K562 (cell line): ENCODE measurements at regions not wholly inside any gene's neighbourhood (a gene's known extent, or its start where the extent isn't known, plus 50 kb on each side); places are given as distances from the start of the nearest gene placed in this dataset.
"Not testable (repeated sequence)": the region's sequence is repeated elsewhere in the genome, so short reads cannot be mapped to it uniquely, and the experiment has no call there.

Source experiments
- ATAC-seq: fragments of 200-7000 bp; cut with Tn5 transposase; 3 replicates; pipeline ENCODE4 v1.9.1; 2020; ENCODE audit warnings: moderate library complexity
- BruUV-seq: library from RNA; stranded (reverse); fragments of 400-500 nt; replicated peaks from 2 replicates; lab custom pipeline; 2021; lab: Mats Ljungman, UMichigan
- CTCF ChIA-PET: fragments of 300-600 bp; formaldehyde crosslinking; extraction: SDS; loops from one replicate; lab custom pipeline; 2021; ENCODE audit warnings: low intra/inter-chr PET ratio; lab: Yijun Ruan, JAX
- POLR2A ChIA-PET: fragments of 300-600, 350-650 bp; sonication (Branson Sonifier 250); formaldehyde crosslinking; extraction: SDS; loops from one replicate; lab custom pipeline; 2021; ENCODE audit warnings: antibody characterized with exemption, inconsistent platforms; lab: Yijun Ruan, JAX
- DNase-seq, 4 experiments: peaks; one replicate each; pipeline versions ENCODE4 v3.0.0 to v3.0.0-alpha.2; 2011 to 2018; ENCODE audit warnings: low spot score in 3 of 4, mixed read lengths in 3 of 4; ENCODE audit errors: extremely low read depth in 1 of 4
- FAIRE-seq: peaks from 2 replicates; lab custom pipeline; 2011; peaks lifted over from hg19 to GRCh38; lab: Jason Lieb, UNC
- H2AFZ ChIP-seq: 2 replicates; pipeline ENCODE4 v1.6.0; 2011; ENCODE audit warnings: low read depth, low read length, control low read depth, inconsistent platforms
- H3K27ac ChIP-seq: fragments of 200-600 bp; 3 replicates; pipeline ENCODE4 v1.8.0; 2011; ENCODE audit warnings: low read depth, mild to moderate bottlenecking, control low read depth, inconsistent platforms, low read length, moderate library complexity, mixed read lengths; ENCODE audit errors: extremely low read depth
- H3K27me3 ChIP-seq, 2 experiments: fragments of 300-600 bp in 1 of 2; 2 replicates in 1 of 2; 3 replicates in 1 of 2; pipeline versions ENCODE4 v1.6.0 to v1.8.0; 2011; ENCODE audit warnings: inconsistent platforms in 2 of 2, low read length in 2 of 2, mild to moderate bottlenecking in 1 of 2, mixed read lengths in 1 of 2, moderate library complexity in 1 of 2; ENCODE audit not compliant: control insufficient read depth in 2 of 2, insufficient read depth in 2 of 2
- H3K36me3 ChIP-seq: fragments of 300-600 bp; 3 replicates; pipeline ENCODE4 v1.8.0; 2011; ENCODE audit warnings: mild to moderate bottlenecking, low read length, inconsistent platforms; ENCODE audit not compliant: control insufficient read depth, insufficient read depth
- H3K4me1 ChIP-seq, 2 experiments: fragments of 200-600 bp in 1 of 2; replicated peaks in 1 of 2; 2 replicates in 1 of 2; 3 replicates in 1 of 2; pipeline versions ENCODE4 v1.5.1 to v1.8.0; 2011; ENCODE audit warnings: inconsistent platforms in 2 of 2, low read length in 2 of 2, mild to moderate bottlenecking in 1 of 2, mixed read lengths in 1 of 2, moderate library complexity in 1 of 2; ENCODE audit not compliant: control insufficient read depth in 2 of 2, insufficient read depth in 2 of 2
- H3K4me2 ChIP-seq: 2 replicates; pipeline ENCODE4 v1.6.1; 2011; ENCODE audit warnings: low read length, control low read depth, inconsistent platforms, mixed read lengths; ENCODE audit not compliant: insufficient read depth
- H3K4me3 ChIP-seq: fragments of 200-600 bp; sonication (generic), shearing (Covaris generic); 2 replicates; pipeline ENCODE4 v1.5.1; 2016; ENCODE audit warnings: control low read depth, inconsistent platforms
- H3K79me2 ChIP-seq: fragments of 200-600 bp; 3 replicates; pipeline ENCODE4 v1.8.0; 2011; ENCODE audit warnings: low read length, inconsistent platforms; ENCODE audit not compliant: control insufficient read depth, insufficient read depth
- H3K9ac ChIP-seq, 2 experiments: 2 replicates each; pipeline versions ENCODE4 v1.6.0 to v1.6.1; 2011; ENCODE audit warnings: low read depth in 2 of 2, low read length in 2 of 2, control low read depth in 1 of 2, inconsistent platforms in 1 of 2, mild to moderate bottlenecking in 1 of 2, mixed read lengths in 1 of 2; ENCODE audit not compliant: insufficient read depth in 1 of 2
- H3K9me1 ChIP-seq: one replicate; pipeline ENCODE4 v1.6.0; 2011; ENCODE audit warnings: inconsistent platforms, mild to moderate bottlenecking, low read length, moderate library complexity; ENCODE audit not compliant: control insufficient read depth, insufficient read depth
- H3K9me3 ChIP-seq: replicated peaks from 2 replicates; pipeline ENCODE4 v1.5.1; 2011; ENCODE audit warnings: low read depth, low read length, inconsistent platforms; ENCODE audit not compliant: control insufficient read depth, insufficient read depth
- H4K20me1 ChIP-seq: replicated peaks from 2 replicates; pipeline ENCODE4 v1.6.1; 2011; ENCODE audit warnings: low read length, inconsistent platforms, mixed read lengths; ENCODE audit not compliant: control insufficient read depth, insufficient read depth
- ARNT ChIP-seq, 2 experiments: fragments of 450-650 bp; IDR thresholded peaks; 2 replicates each; pipeline ENCODE4 v1.6.1; 2016; ENCODE audit warnings: mild to moderate bottlenecking in 1 of 2
- ATF1 ChIP-seq, 2 experiments: fragments of 450-650 bp in 1 of 2; IDR thresholded peaks; 2 replicates each; pipeline ENCODE4 v1.6.1; 2016; ENCODE audit warnings: missing compliant biosample characterization in 1 of 2, missing genetic modification characterization in 1 of 2
- BACH1 ChIP-seq: fragments of 200-800 bp; sonication (Bioruptor generic); IDR thresholded peaks from 2 replicates; pipeline ENCODE4 v1.6.1; 2016; ENCODE audit warnings: missing genetic modification characterization, missing compliant biosample characterization
- CSDE1 ChIP-seq, 2 experiments: fragments of 450-650 bp; IDR thresholded peaks; 2 replicates each; pipeline ENCODE4 v1.6.1; 2016; ENCODE audit warnings: mild to moderate bottlenecking in 1 of 2
- CXXC5 ChIP-seq: fragments of 250-450 bp; sonication (Bioruptor Pico); IDR thresholded peaks from 2 replicates; pipeline ENCODE4 v1.8.0; 2022; ENCODE audit warnings: inconsistent platforms, mild to moderate bottlenecking, moderate library complexity
- MAFF ChIP-seq: IDR thresholded peaks from 2 replicates; pipeline ENCODE4 v1.6.1; 2012; ENCODE audit warnings: low read length, improper control_type of control experiment
- MAFK ChIP-seq: IDR thresholded peaks from 2 replicates; pipeline ENCODE4 v1.6.1; 2011; ENCODE audit warnings: low read length, improper control_type of control experiment
- NFE2 ChIP-seq: IDR thresholded peaks from 2 replicates; pipeline ENCODE4 v1.6.1; 2014; ENCODE audit warnings: antibody characterized with exemption, low read depth
- PBX2 ChIP-seq, 2 experiments: IDR thresholded peaks in 1 of 2; conservative IDR thresholded peaks in 1 of 2; 2 replicates each; pipeline ENCODE4 v1.6.1; 2016; ENCODE audit warnings: low read depth in 2 of 2, mild to moderate bottlenecking in 1 of 2, missing compliant biosample characterization in 1 of 2, missing genetic modification characterization in 1 of 2, moderate library complexity in 1 of 2
- POLR2H ChIP-seq: IDR thresholded peaks from 2 replicates; pipeline ENCODE4 v1.6.1; 2016; ENCODE audit warnings: missing genetic modification characterization, low read depth, mild to moderate bottlenecking, control low read depth, missing compliant biosample characterization, moderate library complexity
- SMAD4 ChIP-seq: fragments of 250-450 bp; sonication (Bioruptor Pico); conservative IDR thresholded peaks from 2 replicates; pipeline ENCODE4 v1.8.0; 2021; ENCODE audit warnings: inconsistent platforms, mild to moderate bottlenecking, moderate library complexity
- SMARCC2 ChIP-seq: fragments of 450-650 bp; IDR thresholded peaks from 2 replicates; pipeline ENCODE4 v1.6.1; 2017; ENCODE audit warnings: antibody characterized with exemption, moderate library complexity, mild to moderate bottlenecking, low read depth
- TCF3 ChIP-seq: sonication (generic); formaldehyde crosslinking; IDR thresholded peaks from 2 replicates; pipeline ENCODE4 v1.4.0; 2020; ENCODE audit warnings: mild to moderate bottlenecking, missing genetic modification reagents
- ZBTB2 ChIP-seq: fragments of 450-650 bp; IDR thresholded peaks from 2 replicates; pipeline ENCODE4 v1.6.1; 2016; ENCODE audit warnings: antibody characterized with exemption
- ZNF316 ChIP-seq: fragments of 450-650 bp; IDR thresholded peaks from 2 replicates; pipeline ENCODE4 v1.6.1; 2016
- WGBS: fragments of 100-300 bp; shearing (Covaris generic); methylation state at CpG from one replicate; pipeline ENCODE4 v1.1.6; 2016; ENCODE audit warnings: low coverage, mixed read lengths; ENCODE audit not compliant: insufficient coverage; ENCODE audit errors: missing lambda C conversion rate; 5-methylcytosine and 5-hydroxymethylcytosine counted together
- in situ Hi-C: fragments of 300-500 bp; cut with MboI; formaldehyde crosslinking; loops from 4 replicates; pipeline ENCODE4 v1.15.0; 2018; ENCODE audit warnings: inconsistent platforms, mixed read lengths
- intact Hi-C: fragments of 100-400 bp; cut with micrococcal nuclease; formaldehyde crosslinking; loops from 2 replicates; pipeline ENCODE4 v1.14.2; 2022
- TF ChIP-seq, protein P1 (sequence below): fragments of 450-650 bp; formaldehyde crosslinking; IDR thresholded peaks from 2 replicates; pipeline ENCODE4 v1.4.0; 2020; ENCODE audit warnings: mild to moderate bottlenecking, moderate library complexity

DNA sequence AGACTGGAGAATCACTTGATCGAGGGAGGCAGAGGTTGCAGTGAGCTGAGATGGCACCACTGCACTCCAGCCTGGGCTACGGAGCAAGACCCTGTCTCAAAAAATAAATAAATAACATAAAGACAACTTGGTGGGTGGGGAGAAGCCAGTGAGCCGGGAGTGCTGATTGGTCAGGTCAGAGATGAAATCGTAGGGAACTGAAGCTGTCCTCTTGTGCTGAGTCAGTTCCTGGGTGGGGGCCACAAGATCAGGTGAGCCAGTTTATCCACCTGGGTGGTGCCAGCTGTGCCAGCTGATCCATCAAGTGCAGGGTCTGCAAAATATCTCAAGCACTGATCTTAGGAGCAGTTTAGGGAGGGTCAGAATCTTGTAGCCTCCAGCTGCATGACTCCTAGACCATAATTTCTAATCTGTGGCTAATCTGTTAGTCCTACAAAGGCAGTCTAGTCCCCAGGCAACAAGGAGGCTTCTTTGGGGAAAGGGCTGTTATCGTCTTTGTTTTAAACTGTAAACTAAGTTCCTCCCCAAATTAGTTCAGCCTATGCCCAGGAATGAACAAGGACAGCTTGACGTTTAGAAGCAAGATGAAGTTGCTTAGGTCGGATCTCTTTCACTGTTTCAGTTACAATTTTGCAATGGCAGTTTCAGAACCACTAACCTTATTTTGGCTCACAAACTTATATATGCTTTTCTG is 221.5 kb upstream of the MYLIP start:
- in situ Hi-C loops; H3K9me1 ChIP-seq; H3K27me3 ChIP-seq; H4K20me1 ChIP-seq; H3K36me3 ChIP-seq; H3K4me3 ChIP-seq; BruUV-seq; FAIRE-seq; H3K79me2 ChIP-seq; H3K9me3 ChIP-seq; TF ChIP-seq PBX2 (CRISPR knock-in tag; IDR thresholded peaks at IDR 0.05; ENCODE audit: low read depth); ATF1 (CRISPR knock-in tag; IDR thresholded peaks at IDR 0.05): not testable (repeated sequence)
- DNase-seq (peak in 1 of 4 experiments; percentile 69), ATAC-seq (peak; percentile 7; the same call in 2 of the 3 replicates)
- ChIA-PET CTCF (interaction anchor here (0.6 kb wide), 1 partner anchor 215 kb away, joined by 3 read pairs; no protein-coding TSS in a partner anchor), POLR2A (interaction anchor here (0.6 to 17.2 kb wide), 9 partner anchors 8 to 1496 kb away, joined by 3 to 186 read pairs (median 3); partner anchors contain the start of gene MYLIP)
- peak overlapping the region; percentile 89 for H3K27ac ChIP-seq
- peak overlapping the region; percentile 51 for H3K4me2 ChIP-seq
- H2AFZ ChIP-seq, result peak overlapping the region; percentile 64
- H3K4me1 ChIP-seq, result peaks cover 48 to 71% of the 10 kb centered on the region in 2 experiments
- WGBS, result 13% methylated on average over 7 of the region's 7 CpGs
- H3K9ac ChIP-seq, result peak overlapping the region in 1 of 2 experiments; percentile 52; a peak in 2 of 4 replicates
- intact Hi-C loops, result loop anchor here (5.0 kb wide), 1 partner anchor 215 kb away; no protein-coding TSS in a partner anchor
- TF ChIP-seq PBX2 (tag; conservative IDR thresholded peaks at IDR 0.05; ENCODE audit: low read depth), result peak; percentile 21
- TF ChIP-seq, protein P1, sequence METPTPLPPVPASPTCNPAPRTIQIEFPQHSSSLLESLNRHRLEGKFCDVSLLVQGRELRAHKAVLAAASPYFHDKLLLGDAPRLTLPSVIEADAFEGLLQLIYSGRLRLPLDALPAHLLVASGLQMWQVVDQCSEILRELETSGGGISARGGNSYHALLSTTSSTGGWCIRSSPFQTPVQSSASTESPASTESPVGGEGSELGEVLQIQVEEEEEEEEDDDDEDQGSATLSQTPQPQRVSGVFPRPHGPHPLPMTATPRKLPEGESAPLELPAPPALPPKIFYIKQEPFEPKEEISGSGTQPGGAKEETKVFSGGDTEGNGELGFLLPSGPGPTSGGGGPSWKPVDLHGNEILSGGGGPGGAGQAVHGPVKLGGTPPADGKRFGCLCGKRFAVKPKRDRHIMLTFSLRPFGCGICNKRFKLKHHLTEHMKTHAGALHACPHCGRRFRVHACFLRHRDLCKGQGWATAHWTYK (CRISPR knock-in tag), result peak; percentile 84
- peak; percentile 86 for TF ChIP-seq NFE2
- TF ChIP-seq ZNF316, result peak; percentile 96
- peak; percentile 75 for TF ChIP-seq SMAD4 (CRISPR knock-in tag)
- TF ChIP-seq MAFK, result peak; percentile 56
- 0 out of 4 replicates have a peak, but pooled peaks of 1 of the 2 experiments have one; percentile 39 for TF ChIP-seq ARNT (IDR thresholded peaks at IDR 0.05)
- TF ChIP-seq CXXC5 (CRISPR knock-in tag), result peak; percentile 65
- peak; percentile 87 for TF ChIP-seq BACH1
- 0 out of 4 replicates have a peak, but pooled peaks of 1 of the 2 experiments have one; percentile 24 for TF ChIP-seq CSDE1 (IDR thresholded peaks at IDR 0.05)
- peak; percentile 41; the same call in 1 of the 2 replicates for TF ChIP-seq MAFF
- peak; percentile 65 for TF ChIP-seq SMARCC2
- 0 out of 2 replicates have a peak, but pooled peaks have one; percentile 49 for TF ChIP-seq ZBTB2
- 0 out of 2 replicates have a peak, but pooled peaks have one; percentile 48 for TF ChIP-seq POLR2H
- peak; percentile 40; the same call in 1 of the 2 replicates for TF ChIP-seq ATF1 (tag; IDR thresholded peaks at IDR 0.05)
- peak; percentile 67 for TF ChIP-seq TCF3
